Fibroblast of lung (primary cell): ENCODE measurements at regions not wholly inside any gene's neighbourhood (a gene's known extent, or its start where the extent isn't known, plus 50 kb on each side); places are given as distances from the start of the nearest gene placed in this dataset.

Experiments
- DNase-seq, 2 donors: peaks; one replicate each; pipeline versions ENCODE4 v3.0.0 to v3.0.0-alpha.2; 2010; ENCODE audit warnings: low read depth in 2 of 2
- H2AFZ ChIP-seq: 2 replicates; pipeline ENCODE4 v1.5.1; 2012; ENCODE audit warnings: low read length, control low read depth, inconsistent platforms
- H3K27ac ChIP-seq: 2 replicates; pipeline ENCODE4 v1.5.1; 2011; ENCODE audit warnings: low read length, control low read depth; ENCODE audit not compliant: insufficient read depth
- H3K27me3 ChIP-seq: 2 replicates; pipeline ENCODE4 v1.5.1; 2011; ENCODE audit warnings: mild to moderate bottlenecking, low read length; ENCODE audit not compliant: control insufficient read depth, insufficient read depth
- H3K36me3 ChIP-seq: 2 replicates; pipeline ENCODE4 v1.5.1; 2011; ENCODE audit warnings: low read length; ENCODE audit not compliant: control insufficient read depth, insufficient read depth
- H3K4me1 ChIP-seq: 2 replicates; pipeline ENCODE4 v1.5.1; 2011; ENCODE audit warnings: low read length; ENCODE audit not compliant: control insufficient read depth, insufficient read depth; ENCODE audit errors: extremely low read depth
- H3K4me2 ChIP-seq: 2 replicates; pipeline ENCODE4 v1.5.1; 2011; ENCODE audit warnings: low read length, control low read depth; ENCODE audit not compliant: insufficient read depth; ENCODE audit errors: extremely low read depth
- H3K4me3 ChIP-seq, 4 experiments: fragments of 200-600 bp in 1 of 4; sonication (generic) in 1 of 4; replicated peaks in 1 of 4; 2 replicates each; pipeline ENCODE4 v1.5.1; 2011 to 2016; ENCODE audit warnings: low read length in 4 of 4, low read depth in 3 of 4, mild to moderate bottlenecking in 3 of 4, control low read depth in 2 of 4, inconsistent platforms in 1 of 4, mixed read lengths in 1 of 4; ENCODE audit not compliant: insufficient read depth in 1 of 4; ENCODE audit errors: control extremely low read depth in 1 of 4
- H3K79me2 ChIP-seq: 2 replicates; pipeline ENCODE4 v1.5.1; 2012; ENCODE audit warnings: mild to moderate bottlenecking, low read length, inconsistent platforms; ENCODE audit not compliant: control insufficient read depth, insufficient read depth
- H3K9ac ChIP-seq: 2 replicates; pipeline ENCODE4 v1.5.1; 2011; ENCODE audit warnings: mild to moderate bottlenecking, low read length, control low read depth; ENCODE audit not compliant: insufficient read depth
- H3K9me3 ChIP-seq: 2 replicates; pipeline ENCODE4 v1.5.1; 2012; ENCODE audit warnings: low read depth, low read length; ENCODE audit not compliant: control insufficient read depth, insufficient read depth
- H4K20me1 ChIP-seq: 2 replicates; pipeline ENCODE4 v1.5.1; 2011; ENCODE audit warnings: low read length; ENCODE audit not compliant: control insufficient read depth, insufficient read depth; ENCODE audit errors: extremely low read depth
- CTCF ChIP-seq, 2 donors: IDR thresholded peaks in 1 of 2; conservative IDR thresholded peaks in 1 of 2; 1 replicate in 1 of 2; 2 replicates in 1 of 2; pipeline ENCODE4 v1.5.1; 2011 to 2012; ENCODE audit warnings: low read length in 2 of 2, control low read depth in 1 of 2, inconsistent platforms in 1 of 2, low read depth in 1 of 2, mild to moderate bottlenecking in 1 of 2
- EZH2 ChIP-seq: IDR thresholded peaks from 2 replicates; pipeline ENCODE4 v1.5.1; 2012; ENCODE audit warnings: low read length, control low read depth, mild to moderate bottlenecking; ENCODE audit errors: missing control alignments

DNA sequence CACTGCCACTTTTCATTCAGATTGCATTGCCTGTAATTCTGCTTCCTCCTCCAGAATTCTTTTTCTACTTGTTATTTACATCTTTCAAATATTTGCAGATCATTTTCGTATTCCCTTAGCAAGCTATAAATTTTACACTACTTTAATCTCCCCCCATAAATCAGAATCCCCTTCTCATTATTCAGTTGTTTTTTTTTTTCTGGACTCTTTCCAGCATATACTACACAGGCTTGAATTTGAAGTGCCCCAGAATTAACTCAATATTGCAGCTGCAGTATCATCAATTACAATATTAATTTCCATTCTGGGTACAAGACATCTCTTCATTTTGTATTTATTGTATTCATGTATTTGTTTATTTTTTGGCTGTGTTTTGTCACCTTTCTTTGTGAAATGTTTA is 1494.3 kb downstream of the AMY1C start:
- H3K4me3 ChIP-seq, result no peak overlapping the region
- no peak overlapping the region for H3K27ac ChIP-seq
- TF ChIP-seq EZH2, result no peak
- no peak for TF ChIP-seq CTCF (conservative IDR thresholded peaks at IDR 0.05 in 1 of 2, IDR thresholded peaks at IDR 0.05 in 1 of 2; ENCODE audit: low read depth in 1 of 2, low read length in 2 of 2)
- H3K4me1 ChIP-seq, result no peaks in the 10 kb centered on the region
- H2AFZ ChIP-seq, result no peak overlapping the region
- no peaks in the 10 kb centered on the region for H4K20me1 ChIP-seq
- no peak for DNase-seq
- no peaks in the 10 kb centered on the region for H3K9me3 ChIP-seq
- no peak overlapping the region for H3K4me2 ChIP-seq
- H3K27me3 ChIP-seq, result no peaks in the 10 kb centered on the region
- no peaks in the 10 kb centered on the region for H3K36me3 ChIP-seq
- no peak overlapping the region for H3K9ac ChIP-seq
- no peaks in the 10 kb centered on the region for H3K79me2 ChIP-seq

- Histone ChIP-seq H3K36me3 (no peaks in the 10 kb centered on the region), H3K4me1 (no peaks in the 10 kb centered on the region), H2AFZ (no peak overlapping the region), H3K79me2 (no peaks in the 10 kb centered on the region), H3K9me3 (no peaks in the 10 kb centered on the region), H3K27me3 (no peaks in the 10 kb centered on the region), H3K27ac (no peak overlapping the region), H3K9ac (no peak overlapping the region), H4K20me1 (no peaks in the 10 kb centered on the region), H3K4me3 (no peak overlapping the region), H3K4me2 (no peak overlapping the region)
- DNase-seq, result no peak
- TF ChIP-seq EZH2 (no peak), CTCF (conservative IDR thresholded peaks at IDR 0.05 in 1 of 2, IDR thresholded peaks at IDR 0.05 in 1 of 2; ENCODE audit: low read depth in 1 of 2, low read length in 2 of 2) (no peak)
Observed at GRCh38 chr1:105254906-105255305, 1505.2 kb downstream of the AMY1C start.

- Histone ChIP-seq H3K4me2 (no peak overlapping the region), H3K4me1 (no peaks in the 10 kb centered on the region), H3K36me3 (no peaks in the 10 kb centered on the region), H3K4me3 (no peak overlapping the region), H3K9me3 (no peaks in the 10 kb centered on the region), H4K20me1 (no peaks in the 10 kb centered on the region), H3K79me2 (no peaks in the 10 kb centered on the region), H2AFZ (no peak overlapping the region), H3K27me3 (no peaks in the 10 kb centered on the region), H3K9ac (no peak overlapping the region), H3K27ac (no peak overlapping the region)
- no peak for TF ChIP-seq EZH2
- TF ChIP-seq CTCF (conservative IDR thresholded peaks at IDR 0.05 in 1 of 2, IDR thresholded peaks at IDR 0.05 in 1 of 2; ENCODE audit: low read depth in 1 of 2, low read length in 2 of 2), result no peak
- DNase-seq, result no peak
Observed at GRCh38 chr1:105260001-105260400, 1510.3 kb downstream of the AMY1C start.
